Colon (tissue), 2 donors: ENCODE measurements at regions not wholly inside any gene's neighbourhood (a gene's known extent, or its start where the extent isn't known, plus 50 kb on each side); places are given as distances from the start of the nearest gene placed in this dataset.

Experiments
- FAIRE-seq: peaks from 2 replicates; lab custom pipeline; 2012; peaks lifted over from hg19 to GRCh38; lab: Jason Lieb, UNC
- donor health status: control.
- donor health status: control.

DNA sequence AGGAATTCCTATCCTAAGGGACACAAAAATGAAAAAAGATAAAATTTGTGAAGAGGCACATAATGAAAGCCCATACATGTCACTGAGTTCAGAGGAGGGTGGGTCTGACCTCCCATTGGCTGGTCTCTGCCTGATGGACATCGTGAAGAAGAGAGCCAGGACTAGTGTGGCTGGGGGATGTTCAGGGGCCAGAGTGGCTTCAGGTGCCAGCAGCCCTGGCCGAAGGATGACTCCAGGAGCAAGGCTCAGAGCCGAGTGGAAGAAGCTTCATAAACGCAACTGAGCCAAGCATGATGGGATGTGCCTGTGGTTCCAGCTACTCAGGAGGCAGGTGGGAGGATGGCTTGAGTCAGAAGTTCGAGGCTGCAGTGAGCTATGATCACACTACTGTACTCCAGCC is 56.9 kb upstream of the ATP5PO start:
- FAIRE-seq, result no peak

DNA sequence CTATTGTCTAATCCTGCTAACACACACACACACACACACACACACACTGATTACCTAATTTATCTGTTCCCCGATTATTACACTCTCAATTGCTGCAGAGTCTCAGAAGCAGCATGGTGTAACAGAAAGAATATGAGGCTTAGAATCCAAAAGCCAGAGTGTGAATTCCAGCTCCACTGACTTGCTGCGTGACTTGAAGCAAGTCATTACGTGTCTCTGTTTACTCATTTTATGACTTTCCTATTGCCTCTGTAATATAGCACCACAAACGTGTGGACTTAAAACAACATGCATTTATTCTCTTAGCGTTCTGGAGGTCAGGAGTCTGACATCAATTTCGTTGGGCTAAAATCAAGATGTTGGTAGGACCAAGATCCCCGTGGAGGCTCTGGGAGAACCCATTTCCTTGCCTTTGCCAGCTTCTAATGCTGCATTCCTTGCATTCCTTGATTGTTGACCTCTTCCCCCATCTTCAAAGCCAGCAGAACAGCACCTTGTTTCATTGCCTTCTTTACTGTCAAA is 55.9 kb upstream of the ATP5PO start:
- FAIRE-seq, result no peak

DNA sequence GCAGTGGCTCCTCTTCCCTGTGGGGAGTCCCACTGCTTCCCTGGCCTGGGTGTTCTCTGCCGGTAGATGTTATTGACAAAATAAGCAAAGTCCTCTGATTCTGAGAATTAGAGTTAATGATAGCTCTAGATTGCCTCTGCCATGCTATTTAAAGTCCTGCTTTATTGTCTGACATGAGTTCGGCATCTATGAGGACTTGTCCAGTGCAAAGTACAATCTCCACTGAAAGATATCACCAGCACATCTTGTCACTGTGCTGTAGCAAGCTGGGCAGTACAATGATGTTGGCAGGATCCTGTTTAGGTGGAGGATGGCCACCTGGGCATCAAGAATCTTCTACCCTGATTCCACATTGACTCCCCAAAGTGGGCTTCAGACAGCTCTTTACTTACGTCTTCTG is 54.0 kb upstream of the ATP5PO start:
- no peak for FAIRE-seq

GRCh38 chr21:33968995-33969348 is 53.4 kb upstream of the ATP5PO start:
- FAIRE-seq, result no peak

DNA sequence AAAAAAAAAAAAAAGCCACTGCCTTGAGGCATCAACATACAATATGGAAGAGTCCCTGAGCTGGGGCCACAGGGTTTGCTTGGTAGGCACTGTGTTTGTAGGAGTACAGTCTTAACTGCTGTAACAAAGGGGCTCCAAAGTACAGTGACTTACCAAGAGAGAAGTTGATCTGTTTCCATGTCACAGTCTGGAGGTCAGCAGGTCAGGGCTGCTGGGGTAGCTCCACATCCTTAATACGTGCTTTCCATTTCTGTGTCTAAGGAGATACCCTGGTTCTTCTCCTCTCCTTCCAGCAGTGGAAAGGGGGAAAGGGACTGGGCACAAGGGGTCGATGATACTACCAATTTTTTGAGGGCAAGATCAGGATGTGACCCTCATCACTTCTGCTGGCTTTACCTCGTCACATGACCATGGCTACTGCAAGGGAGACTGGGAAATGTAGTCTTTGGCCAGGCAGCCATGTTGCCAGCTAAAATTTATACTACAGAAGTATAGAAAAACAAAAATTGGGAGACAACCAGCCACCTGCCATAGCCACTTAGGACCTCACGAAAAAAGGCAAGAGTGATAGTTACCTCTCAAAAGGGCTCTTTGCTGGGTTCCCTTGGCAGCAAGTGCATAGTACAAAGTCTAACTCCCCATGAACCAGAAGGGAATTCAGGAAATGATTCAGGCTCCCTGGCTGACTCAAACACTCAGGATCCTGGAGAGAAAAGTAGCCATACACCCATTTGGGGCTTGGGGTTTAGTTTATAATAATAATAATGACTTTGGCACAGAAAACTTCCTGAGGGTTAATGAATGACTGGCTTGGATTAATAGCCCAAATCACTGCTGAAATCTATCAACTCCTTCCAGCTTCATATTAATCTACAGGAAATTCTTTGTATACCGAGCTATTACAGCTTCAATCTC is 52.7 kb upstream of the ATP5PO start:
- FAIRE-seq, result no peak

DNA sequence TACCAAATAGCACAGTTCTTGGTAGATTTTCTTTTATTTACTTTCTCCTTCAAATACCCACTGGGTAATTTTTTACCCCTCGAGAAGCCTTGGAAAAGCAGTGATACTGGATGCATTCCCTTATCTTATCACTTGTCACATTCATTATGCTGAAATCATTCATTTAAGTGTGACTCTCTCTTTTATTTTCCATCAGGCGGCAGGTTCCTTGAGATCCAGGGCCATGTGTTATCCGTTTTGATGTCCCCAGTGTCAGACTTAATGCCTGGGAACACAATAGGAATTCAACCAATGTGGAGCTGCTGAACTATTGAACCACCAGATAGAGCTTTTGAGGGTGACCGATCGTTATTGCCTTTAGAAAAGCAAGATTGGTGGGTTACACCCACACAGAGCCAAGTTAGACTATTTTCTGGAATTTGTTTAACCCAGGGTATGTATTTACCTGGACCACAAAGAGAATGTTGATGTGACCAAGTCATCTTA is 51.5 kb upstream of the ATP5PO start:
- FAIRE-seq, result no peak

DNA sequence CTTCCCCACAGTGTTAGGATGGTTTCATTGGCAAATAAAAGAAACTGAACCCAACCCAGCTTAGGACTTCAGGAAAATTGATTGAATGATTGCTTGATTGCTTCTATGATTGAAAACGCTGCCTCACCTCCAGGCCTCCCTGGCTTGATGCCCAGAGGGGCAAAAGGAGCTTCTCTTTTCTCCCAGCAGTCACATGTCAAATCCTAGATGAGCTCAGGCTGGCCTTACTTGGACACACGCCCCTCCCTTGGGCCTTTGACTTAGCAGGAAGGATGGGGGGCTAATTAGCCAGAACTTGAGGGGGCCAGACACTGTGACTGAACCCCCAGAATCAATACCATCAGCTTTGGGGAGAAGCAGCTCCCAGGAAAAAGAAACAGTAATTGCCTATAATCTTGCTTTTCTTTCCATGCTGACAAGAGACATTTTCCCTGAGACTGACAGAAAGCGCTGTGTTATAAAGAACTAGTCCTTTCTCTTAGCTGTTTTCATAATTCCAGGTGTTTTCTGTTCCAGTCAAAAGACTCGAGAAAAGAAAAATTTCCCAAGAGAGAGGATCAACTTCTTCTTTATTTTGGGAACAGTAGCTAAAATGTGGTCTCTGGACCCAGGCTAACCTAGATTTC is 50.8 kb upstream of the ATP5PO start:
- FAIRE-seq, result no peak

- FAIRE-seq, result peak; percentile 97
Observed at GRCh38 chr21:33965662-33966061, 50.1 kb upstream of the ATP5PO start.
